ENCODE measurements at regions not wholly inside any gene's neighbourhood (a gene's known extent, or its start where the extent isn't known, plus 50 kb on each side); places are given as distances from the start of the nearest gene placed in this dataset.

DNA sequence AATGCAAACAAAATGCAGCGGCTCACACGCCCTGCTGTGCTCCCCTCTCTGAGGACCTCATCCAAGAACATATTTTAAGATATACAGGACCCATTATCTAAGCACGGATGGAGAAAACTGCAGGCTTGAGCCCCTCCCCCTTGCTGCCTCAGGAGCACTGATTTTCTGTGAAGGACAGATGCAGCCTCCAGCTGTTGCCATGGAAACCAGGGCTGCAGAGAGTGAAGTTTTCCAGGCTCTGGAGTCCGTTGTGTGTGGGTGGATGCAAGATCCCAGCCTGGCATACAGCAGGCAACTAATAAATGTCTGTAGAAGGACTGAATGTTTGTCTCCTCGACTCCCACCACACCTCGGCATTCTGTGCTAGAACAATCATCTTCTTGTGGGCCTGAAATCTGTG is 105.6 kb upstream of the PEG3 start:
- Histone ChIP-seq H3K9me3 (no peaks in the 10 kb centered on the region), H3K36me3 (no peaks in the 10 kb centered on the region), H3K4me1 (no peaks in the 10 kb centered on the region), H3K27ac (no peak overlapping the region), H3K4me3 (no peak overlapping the region), H3K27me3 (no peaks in the 10 kb centered on the region)
- TF ChIP-seq CTCF (IDR thresholded peaks at IDR 0.05) (no peak), POLR2A (IDR thresholded peaks at IDR 0.05) (no peak), POLR2AphosphoS5 (IDR thresholded peaks at IDR 0.05; ENCODE audit: insufficient read depth in 1 of 2, low read depth in 1 of 2) (no peak)
- DNase-seq (ENCODE audit: extremely low spot score in 2 of 2), result no peak
- intact Hi-C loops (cut with DNase I), result no loop called here

- Histone ChIP-seq H3K27ac (no peak overlapping the region), H3K36me3 (no peaks in the 10 kb centered on the region), H3K4me3 (no peak overlapping the region), H3K9me3 (no peaks in the 10 kb centered on the region), H3K27me3 (no peaks in the 10 kb centered on the region), H3K4me1 (no peaks in the 10 kb centered on the region)
- no peak for DNase-seq (ENCODE audit: extremely low spot score in 2 of 2)
- no peak for TF ChIP-seq POLR2AphosphoS5 (IDR thresholded peaks at IDR 0.05; ENCODE audit: insufficient read depth in 1 of 2, low read depth in 1 of 2)
- TF ChIP-seq CTCF (IDR thresholded peaks at IDR 0.05), result no peak
- no peak for TF ChIP-seq POLR2A (IDR thresholded peaks at IDR 0.05)
- intact Hi-C loops (cut with DNase I), result no loop called here
Measured at GRCh38 chr19:56947206-56947605, 106.7 kb upstream of the PEG3 start.

GRCh38 chr19:56949626-56950025 is 109.1 kb upstream of the PEG3 start:
- Histone ChIP-seq H3K27me3 (no peaks in the 10 kb centered on the region), H3K4me1 (no peaks in the 10 kb centered on the region), H3K27ac (no peak overlapping the region), H3K9me3 (no peaks in the 10 kb centered on the region), H3K36me3 (no peaks in the 10 kb centered on the region), H3K4me3 (no peak overlapping the region)
- TF ChIP-seq POLR2A (IDR thresholded peaks at IDR 0.05), result no peak
- no peak for TF ChIP-seq POLR2AphosphoS5 (IDR thresholded peaks at IDR 0.05; ENCODE audit: insufficient read depth in 1 of 2, low read depth in 1 of 2)
- TF ChIP-seq CTCF (IDR thresholded peaks at IDR 0.05), result no peak
- intact Hi-C loops (cut with DNase I), result no loop called here
- no peak for DNase-seq (ENCODE audit: extremely low spot score in 2 of 2)

GRCh38 chr19:56951672-56952071 is 111.1 kb upstream of the PEG3 start:
- no peaks in the 10 kb centered on the region for H3K9me3 ChIP-seq
- no peak overlapping the region for H3K4me3 ChIP-seq
- no peak for DNase-seq (ENCODE audit: extremely low spot score in 2 of 2)
- TF ChIP-seq POLR2AphosphoS5 (IDR thresholded peaks at IDR 0.05; ENCODE audit: insufficient read depth in 1 of 2, low read depth in 1 of 2) (no peak), CTCF (IDR thresholded peaks at IDR 0.05) (no peak), POLR2A (IDR thresholded peaks at IDR 0.05) (no peak)
- intact Hi-C loops (cut with DNase I), result no loop called here
- H3K27ac ChIP-seq, result no peak overlapping the region
- no peaks in the 10 kb centered on the region for H3K27me3 ChIP-seq
- no peaks in the 10 kb centered on the region for H3K36me3 ChIP-seq
- no peaks in the 10 kb centered on the region for H3K4me1 ChIP-seq

DNA sequence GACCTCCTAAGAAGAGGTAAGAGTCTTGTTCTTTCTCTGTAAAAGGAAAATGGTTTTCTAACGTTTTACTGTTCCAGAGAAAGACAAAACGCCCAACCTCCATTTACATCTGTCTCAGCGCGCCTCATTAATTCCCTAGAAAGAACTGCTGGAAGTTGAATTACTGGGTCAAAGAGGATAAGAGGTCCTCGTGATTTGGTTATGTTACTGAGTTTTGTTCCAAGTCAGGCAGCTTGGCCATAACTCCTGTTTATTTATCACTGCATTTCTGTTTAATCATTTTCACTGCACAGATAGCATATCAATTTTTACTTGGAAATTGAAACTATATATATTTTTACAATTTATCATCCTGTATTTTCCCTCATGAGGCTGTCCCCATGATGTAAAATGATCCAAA is 112.9 kb upstream of the PEG3 start:
- no peaks in the 10 kb centered on the region for H3K9me3 ChIP-seq
- TF ChIP-seq POLR2AphosphoS5 (IDR thresholded peaks at IDR 0.05; ENCODE audit: insufficient read depth in 1 of 2, low read depth in 1 of 2), result no peak
- no peak for TF ChIP-seq POLR2A (IDR thresholded peaks at IDR 0.05)
- no peak for TF ChIP-seq CTCF (IDR thresholded peaks at IDR 0.05)
- intact Hi-C loops (cut with DNase I), result no loop called here
- H3K4me1 ChIP-seq, result no peaks in the 10 kb centered on the region
- no peak overlapping the region for H3K27ac ChIP-seq
- H3K4me3 ChIP-seq, result no peak overlapping the region
- H3K36me3 ChIP-seq, result no peaks in the 10 kb centered on the region
- DNase-seq (ENCODE audit: extremely low spot score in 2 of 2), result no peak
- no peaks in the 10 kb centered on the region for H3K27me3 ChIP-seq
